Activated CD4-positive, alpha-beta T cell treated with anti-CD3 and anti-CD28 coated beads, Interleukin-10, Interleukin-2, amounts not matched to agents 100 ng/mL and 50 ng/mL, durations not matched to agents 16 hours and 8 hours (primary cell): ENCODE measurements at regions not wholly inside any gene's neighbourhood (a gene's known extent, or its start where the extent isn't known, plus 50 kb on each side); places are given as distances from the start of the nearest gene placed in this dataset.

ENCODE experiments used
- DNase-seq: peaks from one replicate; pipeline ENCODE4 v3.0.0-alpha.2; 2020

DNA sequence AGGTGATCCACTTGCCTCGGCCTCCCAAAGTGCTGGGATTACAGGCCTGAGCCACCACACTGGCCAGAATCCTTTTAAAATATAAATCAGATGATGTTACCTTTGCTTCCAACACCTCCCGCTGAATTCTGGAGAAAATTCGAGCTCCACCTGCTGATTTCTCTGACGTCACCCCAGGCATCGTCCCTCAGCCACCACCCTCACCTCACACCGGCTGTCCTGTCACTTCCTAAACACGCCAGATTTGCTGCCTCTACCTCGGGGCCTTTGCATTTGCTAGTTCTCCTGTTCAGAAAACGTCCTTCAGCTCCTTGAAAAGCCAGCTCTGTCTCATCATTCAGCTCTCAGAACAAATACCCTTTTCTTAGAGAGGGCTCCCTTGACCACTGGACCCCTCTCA is 57.9 kb downstream of the FBXO2 start:
- no peak for DNase-seq

DNA sequence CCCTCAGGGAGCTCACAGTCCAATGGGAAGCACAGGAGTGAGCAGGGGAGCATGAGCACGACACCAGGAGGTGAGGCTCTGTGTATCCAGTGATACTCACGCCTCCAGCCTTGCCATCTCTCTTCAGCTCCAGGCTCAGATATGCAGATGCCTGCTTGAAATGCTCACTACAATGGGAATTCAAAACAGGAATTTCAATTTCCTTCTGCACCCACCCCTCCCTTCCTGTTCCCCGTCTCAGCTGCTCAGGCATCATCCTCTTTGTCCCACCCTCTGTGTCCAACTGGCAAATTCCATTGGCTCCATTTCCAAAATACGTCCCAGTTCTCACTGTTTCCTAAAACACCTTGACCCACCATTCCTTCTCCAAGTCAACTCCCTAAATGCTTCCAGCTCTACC is 58.9 kb downstream of the FBXO2 start:
- no peak for DNase-seq

DNA sequence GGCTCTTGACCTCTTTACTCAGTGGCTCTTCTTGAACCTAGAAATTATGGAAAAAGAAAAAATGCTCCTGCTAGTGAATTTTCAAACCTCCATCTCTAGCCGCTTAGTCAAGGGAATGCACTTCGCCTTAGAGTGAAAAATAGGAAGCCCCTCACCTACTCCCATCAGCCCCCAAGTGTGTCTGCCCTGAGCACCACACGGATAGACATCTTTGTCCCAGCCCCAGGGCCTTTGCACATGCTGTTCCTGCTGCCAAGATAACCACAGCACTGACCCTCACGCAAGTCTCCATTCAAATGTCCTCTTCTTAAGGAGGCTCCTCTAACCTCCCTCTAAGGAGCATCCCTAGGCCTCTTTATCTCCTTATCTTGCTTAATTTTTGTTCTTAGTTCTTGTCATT is 59.6 kb downstream of the FBXO2 start:
- DNase-seq = no peak

DNA sequence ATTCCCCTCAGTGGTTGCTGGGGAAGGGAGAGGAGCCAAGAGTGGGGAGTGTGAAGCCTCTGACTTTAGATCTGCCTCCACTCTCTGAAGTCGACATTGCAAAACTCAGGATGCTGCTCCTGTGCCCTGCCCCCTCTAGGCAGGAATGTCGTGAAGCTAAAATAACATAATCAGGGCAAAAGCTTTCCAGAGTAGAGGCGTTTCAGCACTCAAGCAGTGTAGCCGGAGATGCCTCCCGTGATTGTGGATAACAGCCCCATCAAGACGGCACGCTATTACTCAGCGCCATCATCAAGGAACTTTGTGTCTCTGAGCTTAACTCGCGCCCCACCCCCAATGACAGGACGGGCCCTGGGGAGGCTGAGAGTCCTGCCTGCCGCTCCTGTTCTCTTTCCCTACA is 60.0 kb downstream of the FBXO2 start:
- DNase-seq = peak; percentile 17

DNA sequence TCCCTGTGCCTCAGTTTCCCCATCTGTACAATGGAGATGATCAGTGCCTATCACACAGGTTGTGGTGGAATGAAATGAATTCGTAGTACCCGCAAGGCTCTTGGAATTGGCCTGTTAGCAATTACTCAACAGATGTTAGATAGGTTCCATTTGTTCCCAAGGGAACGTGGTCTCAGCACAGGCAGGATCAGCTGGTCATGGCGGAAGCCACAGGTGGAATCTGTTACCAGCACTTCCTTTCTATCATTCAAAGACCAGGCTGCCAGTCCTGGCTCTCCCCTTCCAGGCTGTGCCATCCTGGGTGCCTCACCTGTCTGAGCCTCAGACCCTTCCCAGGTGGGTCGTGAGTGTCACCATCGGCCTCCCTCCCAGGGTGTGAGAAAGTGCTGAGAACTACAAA is 61.5 kb downstream of the FBXO2 start:
- no peak for DNase-seq

DNA sequence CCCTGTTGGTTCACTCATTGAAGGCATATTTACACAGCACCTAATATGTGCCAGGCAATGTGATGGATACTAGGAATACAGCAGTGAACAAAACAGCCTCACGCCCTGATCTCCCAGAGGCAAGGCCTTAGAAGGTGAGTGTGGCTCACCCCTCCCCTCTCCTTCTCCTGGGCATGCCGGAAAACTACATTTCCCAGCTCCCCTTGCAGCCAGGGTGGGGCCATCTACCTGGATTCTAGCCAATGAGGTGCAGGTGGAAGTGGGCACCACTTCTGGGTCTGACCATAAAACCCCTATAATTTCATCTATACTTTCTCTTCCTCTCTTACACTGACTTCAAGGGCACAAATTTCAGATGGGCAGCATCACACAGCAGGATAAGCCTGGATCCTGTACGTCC is 63.8 kb downstream of the FBXO2 start:
- DNase-seq = no peak
